Urothelium cell line (cell line): ENCODE measurements at regions not wholly inside any gene's neighbourhood (a gene's known extent, or its start where the extent isn't known, plus 50 kb on each side); places are given as distances from the start of the nearest gene placed in this dataset.
"Not testable (repeated sequence)": the region's sequence is repeated elsewhere in the genome, so short reads cannot be mapped to it uniquely, and the experiment has no call there.

Source experiments
- DNase-seq: peaks from one replicate; pipeline ENCODE4 v3.0.0; 2011; ENCODE audit warnings: low spot score, mixed read lengths
- FAIRE-seq: peaks from 2 replicates; lab custom pipeline; 2011; peaks lifted over from hg19 to GRCh38; lab: Jason Lieb, UNC

DNA sequence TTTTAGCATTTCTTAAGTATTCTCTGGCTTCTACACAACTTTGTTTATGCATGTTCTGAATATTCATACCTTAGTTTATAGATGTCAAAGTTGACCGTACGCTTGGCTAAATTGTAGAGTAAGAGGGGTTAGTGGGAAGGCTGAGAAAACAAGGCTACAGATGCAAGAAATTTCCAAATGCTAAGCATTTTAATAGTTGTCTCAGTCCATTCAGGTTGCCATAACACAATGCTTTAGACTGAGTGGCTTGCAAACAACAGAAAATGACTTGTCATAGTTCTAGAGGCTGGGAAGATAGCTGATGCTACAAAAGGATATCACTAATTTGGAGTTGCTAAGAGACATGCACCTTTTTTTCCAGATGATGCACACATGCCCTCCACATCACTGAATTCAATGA, 53.0 kb upstream of the C1QTNF3 start:
- DNase-seq = not testable (repeated sequence)

DNA sequence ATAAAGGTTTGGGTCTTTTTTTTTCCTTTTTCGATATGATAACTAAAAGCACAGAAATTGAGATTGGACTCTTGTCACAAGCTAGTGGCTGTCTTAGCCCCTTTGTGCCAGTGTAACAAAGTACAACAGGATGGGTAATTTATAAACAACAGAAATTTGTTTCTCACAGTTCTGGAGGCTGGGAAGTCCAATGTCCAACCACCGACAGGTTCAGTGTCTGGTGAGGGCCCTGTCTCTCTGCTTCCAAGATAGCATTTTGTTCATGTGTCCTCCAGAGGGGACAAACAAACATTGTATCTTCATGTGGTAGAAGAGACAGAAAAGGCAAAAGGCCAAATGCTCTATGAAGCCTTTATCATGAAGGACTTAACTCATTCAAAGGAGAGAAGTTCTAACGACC, 56.9 kb upstream of the C1QTNF3 start:
- not testable (repeated sequence) for DNase-seq, FAIRE-seq

More for the DNA sequence above, 53.0 kb upstream of the C1QTNF3 start:
- FAIRE-seq = not testable (repeated sequence)

DNA sequence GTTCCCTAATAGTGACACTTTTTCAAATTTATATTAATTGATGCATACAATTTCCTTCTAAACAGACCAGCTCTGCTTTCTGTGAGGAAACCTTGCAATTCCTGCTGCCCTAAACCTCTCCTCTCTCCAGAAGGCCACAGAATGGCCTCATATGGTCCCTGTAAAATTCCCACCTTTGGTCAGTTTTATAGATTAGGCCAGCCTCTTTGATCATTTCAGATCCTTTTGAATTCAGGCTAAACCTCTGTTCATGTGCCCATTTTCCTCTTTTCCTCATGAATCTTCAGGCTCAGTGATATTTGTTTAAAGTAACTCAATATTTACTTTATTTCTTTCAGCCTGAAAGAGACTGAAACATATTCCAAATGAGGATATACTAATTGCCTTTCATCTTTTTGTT, 58.6 kb upstream of the C1QTNF3 start:
- not testable (repeated sequence) for DNase-seq, FAIRE-seq

DNA sequence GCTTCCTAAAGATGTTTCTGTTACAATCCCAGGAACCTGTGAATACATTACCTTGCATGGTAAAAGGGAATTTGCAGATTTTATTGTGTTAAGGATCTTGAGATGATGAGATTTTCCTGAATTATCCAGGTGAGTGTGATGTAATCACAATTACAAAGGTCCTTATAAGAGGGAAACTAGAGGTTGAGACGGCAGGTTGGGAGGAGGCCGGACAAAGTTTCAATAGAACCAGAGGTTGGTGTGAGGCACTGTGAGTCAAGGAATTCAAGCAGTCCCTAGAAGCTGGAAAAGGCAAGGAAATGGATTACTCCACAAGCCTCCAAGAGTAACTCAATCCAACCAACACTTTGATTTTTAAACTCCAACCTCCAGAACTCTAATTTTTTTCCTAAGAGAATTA, 65.9 kb upstream of the C1QTNF3 start:
- peak; percentile 9 for FAIRE-seq
- not testable (repeated sequence) for DNase-seq

DNA sequence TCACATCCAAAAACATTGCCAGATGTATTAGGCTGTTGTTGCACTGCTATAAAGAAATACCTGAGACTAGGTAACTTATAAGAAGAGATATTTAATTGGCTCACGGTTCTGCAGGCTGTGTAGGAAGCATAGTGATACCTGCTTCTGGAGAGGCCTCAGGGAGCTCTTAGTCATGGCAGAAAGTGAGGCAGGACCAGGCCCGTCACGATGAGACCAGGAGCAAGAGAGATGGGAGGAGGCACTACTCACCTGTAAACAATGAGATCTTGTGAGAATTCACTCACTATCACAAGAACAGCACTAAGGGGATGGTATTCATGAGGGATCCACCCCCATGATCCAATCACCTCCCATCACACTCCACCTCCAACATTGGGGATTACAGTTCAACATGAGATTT, 81.3 kb upstream of the C1QTNF3 start:
- FAIRE-seq, DNase-seq: not testable (repeated sequence)

DNA sequence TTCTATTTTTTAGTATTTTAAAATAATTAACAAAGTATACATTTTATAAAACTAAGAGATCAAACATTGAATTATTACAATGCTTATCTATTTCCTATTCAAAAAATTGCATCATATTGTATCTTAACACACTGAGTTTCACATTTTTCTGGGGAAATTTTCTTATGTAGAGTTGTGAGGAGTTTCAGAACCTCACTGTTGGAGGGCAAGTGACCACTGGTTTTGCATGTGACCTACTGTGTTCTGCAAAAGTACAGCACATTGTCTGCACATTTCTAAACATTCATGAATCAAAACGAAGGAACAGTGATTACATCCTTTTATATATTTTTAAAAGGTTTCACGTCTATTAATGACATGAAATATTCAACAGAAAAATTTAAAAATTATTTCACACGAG, 82.3 kb upstream of the C1QTNF3 start:
- FAIRE-seq, DNase-seq: not testable (repeated sequence)

DNA sequence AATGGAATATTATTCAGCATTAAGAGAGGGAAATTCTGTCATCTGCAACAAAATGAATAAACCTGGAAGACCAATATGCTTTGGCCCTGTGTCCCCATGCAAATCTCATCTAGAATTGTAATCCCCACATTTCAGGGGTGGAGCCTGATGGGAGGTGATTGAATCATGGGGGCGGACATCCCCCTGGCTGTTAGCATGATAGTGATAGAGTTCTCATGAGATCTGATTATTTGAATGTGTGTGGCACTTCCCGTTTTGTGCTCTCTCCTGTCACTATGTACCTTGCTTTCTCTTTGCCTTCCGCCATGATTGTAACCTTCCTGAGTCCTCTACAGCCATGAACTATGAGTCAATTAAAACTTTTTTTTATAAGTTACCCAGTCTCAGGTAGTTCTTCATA, 83.7 kb upstream of the C1QTNF3 start:
- not testable (repeated sequence) for FAIRE-seq, DNase-seq

DNA sequence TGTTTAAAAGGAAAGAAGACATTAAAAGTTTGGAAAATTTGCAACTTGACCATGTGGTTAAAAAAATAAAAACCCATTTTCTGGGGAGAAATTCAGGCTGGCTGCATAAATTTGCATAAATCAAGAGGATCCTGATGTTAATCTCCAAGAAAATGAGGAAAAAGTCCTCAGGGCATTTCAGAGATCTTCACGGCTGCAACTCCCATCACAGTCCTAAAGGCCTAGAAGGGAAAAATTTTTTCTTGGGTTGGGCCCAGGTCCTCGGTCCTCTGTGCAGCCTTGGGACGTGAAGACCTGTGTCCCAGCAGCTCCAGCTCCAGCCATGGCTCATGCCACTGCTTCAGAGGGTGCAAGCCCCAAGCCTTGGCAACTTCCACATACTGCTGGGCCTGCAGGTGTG, 84.8 kb upstream of the C1QTNF3 start:
- FAIRE-seq, DNase-seq: not testable (repeated sequence)

DNA sequence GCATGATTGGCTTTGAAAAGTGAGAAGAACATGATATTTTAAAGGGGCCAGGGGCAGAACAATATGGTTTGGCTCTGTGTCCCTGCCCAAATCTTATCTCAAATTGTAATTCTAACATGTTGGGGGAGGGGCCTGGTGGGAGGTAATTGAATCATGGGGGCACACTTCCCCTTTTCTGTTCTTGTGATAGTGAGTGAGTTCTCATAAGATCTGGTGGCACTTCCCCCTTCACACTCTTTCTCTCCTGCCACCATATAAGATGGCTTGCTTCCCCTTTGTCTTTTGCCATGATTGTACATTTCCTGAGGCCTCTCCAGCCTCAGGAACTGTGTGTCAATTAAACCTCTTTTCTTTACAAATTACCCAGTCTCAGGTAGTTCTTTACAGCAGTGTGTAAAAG, 85.9 kb upstream of the C1QTNF3 start:
- not testable (repeated sequence) for DNase-seq, FAIRE-seq

DNA sequence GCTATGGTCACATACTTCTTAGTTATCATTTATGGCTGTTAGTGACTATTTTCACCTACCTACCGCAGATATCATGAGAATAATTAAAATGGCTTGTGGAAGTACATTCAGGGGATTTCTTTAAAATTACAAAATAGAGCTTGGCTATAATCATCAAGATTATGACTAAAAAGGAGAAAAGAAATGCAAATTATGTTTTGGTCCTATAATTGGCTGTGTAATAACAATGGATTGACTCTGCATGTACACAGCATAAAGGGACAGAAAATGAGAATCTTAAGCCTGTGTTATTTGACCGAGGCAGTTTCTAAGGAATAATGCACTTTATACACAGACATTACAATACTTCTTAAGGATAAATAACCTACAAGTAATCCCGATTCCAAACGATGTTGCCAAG, 112.0 kb upstream of the C1QTNF3 start:
- FAIRE-seq, DNase-seq: not testable (repeated sequence)

DNA sequence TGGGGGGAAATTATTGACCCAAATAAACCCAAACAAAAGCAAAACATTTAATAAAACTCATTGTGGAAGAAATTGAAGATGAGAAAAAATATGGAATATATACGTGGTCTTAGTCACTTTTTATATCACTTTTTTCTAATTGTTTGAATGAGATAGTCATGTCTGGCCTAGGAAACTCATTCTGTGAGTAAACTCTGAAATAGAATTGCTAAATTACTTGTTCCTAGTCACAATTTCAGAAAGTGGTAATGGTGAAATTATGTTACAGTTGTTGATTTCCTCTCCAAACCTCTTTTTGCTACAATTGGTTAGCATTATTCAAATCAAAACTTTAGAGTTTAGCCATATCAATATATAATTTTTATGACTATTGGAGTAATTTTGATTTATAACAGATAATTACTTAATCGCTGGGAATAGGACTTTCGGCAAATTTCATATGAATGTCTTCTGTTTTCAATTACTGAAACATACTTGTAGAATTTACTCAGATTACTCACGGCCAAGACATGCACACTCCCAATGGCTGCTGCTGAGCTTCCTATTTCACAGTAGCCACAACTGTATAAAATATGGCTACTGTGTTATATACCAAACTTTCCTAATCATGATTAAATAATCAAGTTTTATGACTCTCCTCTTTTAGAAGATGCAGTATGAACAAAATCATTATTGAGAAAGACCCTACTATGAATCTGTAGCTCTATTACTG, 113.8 kb upstream of the C1QTNF3 start:
- not testable (repeated sequence) for DNase-seq, FAIRE-seq

DNA sequence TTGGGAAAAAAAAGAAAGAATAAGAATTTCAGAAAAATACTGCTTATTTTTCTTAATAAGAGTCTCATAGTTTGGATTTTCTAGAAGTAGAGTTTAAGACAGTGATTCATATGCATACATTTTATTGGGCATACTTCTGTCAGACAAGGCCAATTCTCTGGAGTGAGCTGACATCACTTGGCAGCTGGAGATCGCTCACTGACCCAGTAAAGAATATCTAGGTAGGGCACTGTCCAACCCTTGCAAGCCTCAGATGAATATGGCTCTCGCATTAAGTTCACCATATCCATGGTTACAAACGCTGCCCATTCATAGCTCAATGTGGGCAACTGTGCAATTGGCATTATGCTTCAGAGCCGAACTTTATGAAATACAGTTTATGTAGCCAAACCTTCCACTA, 117.9 kb upstream of the C1QTNF3 start:
- FAIRE-seq, DNase-seq: not testable (repeated sequence)

DNA sequence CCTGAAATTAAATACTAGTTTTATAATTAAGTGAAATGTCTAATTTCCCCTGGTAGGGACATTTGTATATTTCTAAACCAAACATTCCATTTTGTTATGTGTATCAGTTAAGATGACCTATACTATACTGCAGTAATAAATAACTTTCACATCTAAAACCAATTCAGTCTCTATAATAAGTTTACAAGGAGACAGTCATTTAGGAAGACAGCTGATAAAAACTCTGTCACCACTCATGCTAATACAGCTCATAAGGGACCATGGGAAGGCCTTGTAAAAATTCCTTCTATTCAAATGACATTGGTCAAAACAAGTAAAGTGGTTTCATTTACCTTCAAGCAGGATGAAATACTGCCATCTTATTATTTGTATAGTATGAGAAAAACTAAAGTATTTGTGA, 128.4 kb upstream of the C1QTNF3 start:
- FAIRE-seq, DNase-seq: not testable (repeated sequence)

DNA sequence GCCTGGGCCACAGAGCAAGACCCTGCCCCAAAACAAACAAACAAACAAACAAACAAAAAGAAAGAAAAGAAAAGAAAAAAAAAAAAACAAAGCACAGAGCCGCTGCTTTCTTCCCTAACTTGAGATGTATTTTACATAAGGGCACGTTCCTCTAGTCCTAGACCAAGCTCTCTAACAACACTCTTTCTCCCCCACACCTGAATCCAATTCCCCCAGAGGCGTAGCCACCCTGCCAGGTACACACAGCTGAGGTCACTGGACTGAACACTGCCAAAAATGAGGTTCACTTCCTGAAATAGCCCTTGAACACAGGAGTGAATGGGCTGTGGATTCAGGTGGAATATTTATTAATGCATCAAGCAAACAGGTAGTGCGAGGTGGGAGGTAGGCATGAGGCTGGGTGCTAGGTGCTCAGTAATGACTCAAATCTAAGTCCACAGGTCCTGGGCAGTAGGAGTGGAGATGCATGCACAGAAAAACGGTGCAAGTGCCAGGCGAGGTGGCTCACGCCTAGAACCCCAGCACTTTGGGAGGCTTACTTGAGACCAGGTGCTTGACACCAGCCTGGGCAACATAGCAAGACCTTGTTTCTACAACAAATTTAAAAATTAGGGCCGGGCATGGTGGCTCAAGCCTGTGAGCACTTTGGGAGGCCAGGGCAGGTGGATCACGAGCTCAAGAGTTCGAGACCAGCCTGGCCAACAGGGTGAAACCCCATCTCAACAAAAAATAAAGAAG, 136.6 kb upstream of the C1QTNF3 start:
- not testable (repeated sequence) for DNase-seq, FAIRE-seq

DNA sequence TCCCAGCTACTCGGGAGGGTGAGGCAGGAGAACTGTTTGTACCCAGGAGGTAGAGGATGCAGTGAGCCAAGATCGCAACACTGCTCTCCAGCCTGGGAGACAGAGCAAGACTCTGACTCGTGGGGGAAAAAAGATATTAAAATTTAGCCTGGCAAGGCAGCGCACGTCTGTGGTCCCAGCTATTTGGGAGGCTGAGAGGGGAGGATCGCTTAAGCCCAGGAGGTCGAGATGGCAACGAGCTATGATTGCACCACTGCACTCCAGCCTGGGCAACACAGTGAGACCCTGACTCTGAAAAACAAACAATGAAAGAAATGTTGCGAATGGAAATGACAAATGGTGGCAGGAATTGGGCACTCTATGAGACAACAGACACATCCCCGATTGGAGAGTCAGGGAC, 137.2 kb upstream of the C1QTNF3 start:
- not testable (repeated sequence) for FAIRE-seq, DNase-seq

DNA sequence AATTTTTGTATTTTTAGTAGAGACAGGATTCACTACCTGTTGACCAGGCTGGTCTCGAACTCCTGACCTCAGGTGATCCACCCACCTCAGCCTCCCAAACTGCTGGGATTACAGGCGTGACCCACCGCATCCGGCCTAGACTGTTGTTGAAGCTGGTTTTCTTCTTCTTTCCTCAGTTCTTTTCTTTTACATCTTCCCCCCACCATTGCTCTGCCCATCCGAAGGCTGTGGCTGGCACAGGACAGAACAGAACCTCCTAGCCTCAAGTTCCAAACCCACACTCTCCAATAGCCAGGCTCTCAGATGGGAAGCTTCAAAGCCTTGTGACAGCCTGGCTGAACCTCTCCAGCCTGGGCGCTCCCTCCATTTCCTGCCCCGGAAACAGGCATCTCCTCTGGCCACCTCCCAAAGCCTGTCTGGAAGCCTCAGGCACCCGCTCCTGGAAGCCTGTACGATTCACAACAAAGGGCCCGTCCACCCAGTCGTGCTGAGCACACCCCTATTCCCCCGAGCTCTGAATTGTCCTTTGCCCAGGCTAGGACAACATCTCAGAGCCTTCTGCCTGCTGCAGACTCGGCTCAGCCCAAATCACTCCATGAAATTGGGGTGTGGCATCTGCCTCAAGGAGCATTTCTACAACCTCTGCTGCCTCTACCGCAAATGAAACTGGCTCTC, 138.1 kb upstream of the C1QTNF3 start:
- not testable (repeated sequence) for DNase-seq, FAIRE-seq

DNA sequence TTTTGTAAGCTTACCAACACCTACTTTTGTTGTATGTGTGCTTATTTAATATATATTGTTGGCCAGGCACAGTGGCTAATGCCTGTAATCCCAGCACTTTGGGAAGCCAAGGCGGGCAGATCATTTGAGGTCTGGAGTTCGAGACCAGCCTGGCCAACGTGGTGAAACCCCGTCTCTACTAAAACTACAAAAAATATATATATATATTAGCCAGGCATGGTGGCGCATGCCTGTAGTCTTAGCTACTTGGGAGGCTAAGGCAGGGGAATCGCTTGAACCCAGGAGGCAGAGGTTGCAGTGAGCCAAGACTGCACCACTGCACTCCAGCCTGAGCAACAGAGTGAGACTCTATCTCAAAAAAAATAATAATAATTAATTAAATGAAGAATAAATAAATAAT, 142.0 kb upstream of the C1QTNF3 start:
- FAIRE-seq, DNase-seq: not testable (repeated sequence)

DNA sequence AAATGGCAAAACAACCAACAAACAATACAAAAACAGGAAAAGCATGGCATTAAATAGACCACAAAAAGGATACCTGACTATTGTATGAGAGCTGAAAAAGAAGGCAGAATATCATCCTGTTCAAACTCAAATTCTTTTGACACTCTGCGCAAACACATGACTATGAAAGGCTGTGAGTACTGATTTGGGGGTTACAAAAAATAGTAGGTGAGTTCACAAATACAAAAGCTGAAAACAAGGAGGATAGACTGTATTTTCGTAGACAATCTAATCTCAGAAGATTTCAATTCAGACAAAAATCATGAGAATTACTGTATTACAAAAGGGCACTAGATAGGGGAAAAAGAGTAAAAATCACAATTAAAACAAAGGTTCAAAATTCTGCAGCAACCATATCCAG, 142.6 kb upstream of the C1QTNF3 start:
- not testable (repeated sequence) for FAIRE-seq, DNase-seq

DNA sequence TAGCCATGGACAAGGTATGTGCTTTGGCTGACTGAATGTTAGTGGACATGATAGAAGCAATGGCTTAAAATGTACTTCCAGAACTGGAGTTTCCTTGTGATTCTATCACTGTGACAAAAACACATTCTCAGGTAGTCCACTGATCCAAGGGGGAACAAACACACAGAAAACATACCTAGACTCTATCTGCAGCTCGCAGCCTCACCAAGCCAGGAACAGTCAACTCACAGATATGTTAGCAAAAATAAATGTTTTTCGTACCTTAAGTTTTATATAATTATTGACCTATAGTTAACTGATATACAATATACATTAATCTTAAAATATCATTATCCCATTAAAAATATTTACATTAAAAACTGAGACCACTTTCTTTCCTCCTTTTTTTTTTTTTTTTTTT, 143.1 kb upstream of the C1QTNF3 start:
- not testable (repeated sequence) for FAIRE-seq, DNase-seq

DNA sequence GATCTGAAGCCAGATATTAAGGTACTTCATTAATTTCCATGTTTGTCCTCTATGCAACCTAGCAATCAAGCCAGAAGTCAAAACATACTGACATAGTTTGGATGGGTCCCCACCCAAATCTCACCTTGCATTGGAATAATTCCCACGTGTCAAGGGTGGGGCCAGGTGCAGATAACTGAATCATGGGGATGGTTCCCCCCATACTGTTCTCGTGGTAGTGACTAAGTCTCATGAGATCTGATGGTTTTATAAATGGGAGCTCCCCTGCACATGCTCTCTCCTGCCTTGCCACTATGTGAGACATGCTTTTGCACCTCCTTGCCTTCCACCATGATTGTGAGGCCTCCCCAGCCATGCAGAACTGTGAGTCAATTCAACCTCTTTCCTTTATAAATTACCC, 143.9 kb upstream of the C1QTNF3 start:
- DNase-seq, FAIRE-seq: not testable (repeated sequence)

DNA sequence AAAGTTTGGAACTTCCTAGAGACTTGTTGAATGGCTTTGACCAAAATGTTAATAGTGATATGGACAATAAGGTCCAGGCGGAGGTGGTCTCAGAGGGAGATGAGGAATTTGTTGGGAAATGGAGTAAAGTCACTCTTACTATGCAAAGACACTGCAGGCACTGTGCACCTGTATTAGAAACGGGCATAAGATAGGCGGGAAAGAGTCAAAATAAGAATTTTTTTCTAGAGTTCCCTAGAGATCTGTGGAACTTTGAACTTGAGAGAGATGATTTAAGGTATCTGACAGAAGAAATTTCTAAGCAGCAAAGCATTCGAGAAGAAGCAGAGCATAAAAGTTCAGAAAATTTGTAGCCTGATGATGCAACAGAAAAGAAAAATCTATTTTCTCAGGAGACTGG, 144.4 kb upstream of the C1QTNF3 start:
- not testable (repeated sequence) for DNase-seq, FAIRE-seq
